ENCODE measurements at regions not wholly inside any gene's neighbourhood (a gene's known extent, or its start where the extent isn't known, plus 50 kb on each side); places are given as distances from the start of the nearest gene placed in this dataset.
"Not testable (repeated sequence)": the region's sequence is repeated elsewhere in the genome, so short reads cannot be mapped to it uniquely, and the experiment has no call there.

- no peak for DNase-seq
Measured at GRCh38 chr9:97773723-97774122, 76.6 kb upstream of the XPA start.

GRCh38 chr9:97774673-97775072 lies 77.5 kb upstream of the XPA start:
- no peak for DNase-seq

GRCh38 chr9:97778740-97779139 lies 74.3 kb upstream of the FOXE1 start:
- DNase-seq, result not testable (repeated sequence)

GRCh38 chr9:97779608-97780007 lies 73.4 kb upstream of the FOXE1 start:
- DNase-seq, result no peak

GRCh38 chr9:97781902-97782301 lies 71.1 kb upstream of the FOXE1 start:
- DNase-seq, result no peak

GRCh38 chr9:97786341-97786740 lies 66.7 kb upstream of the FOXE1 start:
- no peak for DNase-seq

GRCh38 chr9:97787551-97787950 lies 65.5 kb upstream of the FOXE1 start:
- no peak for DNase-seq

- DNase-seq, result no peak
Measured at GRCh38 chr9:97788763-97789663, 64.0 kb upstream of the FOXE1 start.

GRCh38 chr9:97790542-97790941 lies 62.5 kb upstream of the FOXE1 start:
- DNase-seq, result no peak

GRCh38 chr9:97791542-97791941 lies 61.5 kb upstream of the FOXE1 start:
- DNase-seq, result no peak

GRCh38 chr9:97793067-97793466 lies 60.0 kb upstream of the FOXE1 start:
- DNase-seq, result no peak

- DNase-seq, result no peak
Measured at GRCh38 chr9:97794666-97795065, 58.4 kb upstream of the FOXE1 start.

GRCh38 chr9:97796176-97796575 lies 56.9 kb upstream of the FOXE1 start:
- DNase-seq, result not testable (repeated sequence)

GRCh38 chr9:97801180-97801579 lies 51.8 kb upstream of the FOXE1 start:
- no peak for DNase-seq

- no peak for DNase-seq
Measured at GRCh38 chr9:97802276-97802675, 50.8 kb upstream of the FOXE1 start.

- peak; percentile 67 for DNase-seq
Measured at GRCh38 chr9:97803167-97804058, 49.6 kb upstream of the FOXE1 start.
